ENCODE measurements at regions not wholly inside any gene's neighbourhood (a gene's known extent, or its start where the extent isn't known, plus 50 kb on each side); places are given as distances from the start of the nearest gene placed in this dataset.
"Not testable (repeated sequence)": the region's sequence is repeated elsewhere in the genome, so short reads cannot be mapped to it uniquely, and the experiment has no call there.

GRCh38 chr6:157727629-157728182, 95.3 kb upstream of the SNX9 start:
- no peak for DNase-seq

GRCh38 chr6:157728183-157728881, 94.7 kb upstream of the SNX9 start:
- no peak for DNase-seq

GRCh38 chr6:157731221-157731620, 91.8 kb upstream of the SNX9 start:
- DNase-seq, result no peak

- DNase-seq, result no peak
Measured at GRCh38 chr6:157732007-157732406, 91.0 kb upstream of the SNX9 start.

- no peak for DNase-seq
Measured at GRCh38 chr6:157732416-157733161, 90.5 kb upstream of the SNX9 start.

GRCh38 chr6:157736555-157736954, 86.5 kb upstream of the SNX9 start:
- not testable (repeated sequence) for DNase-seq

GRCh38 chr6:157741321-157741947, 81.6 kb upstream of the SNX9 start:
- DNase-seq, result no peak

- no peak for DNase-seq
Measured at GRCh38 chr6:157741948-157742556, 81.0 kb upstream of the SNX9 start.

GRCh38 chr6:157744102-157744601, 78.9 kb upstream of the SNX9 start:
- no peak for DNase-seq

- DNase-seq, result no peak
Measured at GRCh38 chr6:157746897-157747296, 76.1 kb upstream of the SNX9 start.

GRCh38 chr6:157747370-157747769, 75.7 kb upstream of the SNX9 start:
- no peak for DNase-seq

GRCh38 chr6:157748839-157749571, 74.0 kb upstream of the SNX9 start:
- no peak for DNase-seq

- not testable (repeated sequence) for DNase-seq
Measured at GRCh38 chr6:157750973-157751372, 72.1 kb upstream of the SNX9 start.

GRCh38 chr6:157751547-157752200, 71.4 kb upstream of the SNX9 start:
- no peak for DNase-seq

- DNase-seq, result not testable (repeated sequence)
Measured at GRCh38 chr6:157752879-157753278, 70.2 kb upstream of the SNX9 start.

- no peak for DNase-seq
Measured at GRCh38 chr6:157753291-157753690, 69.8 kb upstream of the SNX9 start.

- not testable (repeated sequence) for DNase-seq
Measured at GRCh38 chr6:157753801-157754200, 69.2 kb upstream of the SNX9 start.

- peak in 1 of 4 experiments; percentile 17 for DNase-seq
Measured at GRCh38 chr6:157754351-157754750, 68.7 kb upstream of the SNX9 start.

GRCh38 chr6:157755032-157755745, 67.9 kb upstream of the SNX9 start:
- DNase-seq, result no peak

- DNase-seq, result no peak
Measured at GRCh38 chr6:157755746-157756411, 67.2 kb upstream of the SNX9 start.

All from suppressor macrophage (primary cell).